ENCODE measurements at regions not wholly inside any gene's neighbourhood (a gene's known extent, or its start where the extent isn't known, plus 50 kb on each side); places are given as distances from the start of the nearest gene placed in this dataset.

DNA sequence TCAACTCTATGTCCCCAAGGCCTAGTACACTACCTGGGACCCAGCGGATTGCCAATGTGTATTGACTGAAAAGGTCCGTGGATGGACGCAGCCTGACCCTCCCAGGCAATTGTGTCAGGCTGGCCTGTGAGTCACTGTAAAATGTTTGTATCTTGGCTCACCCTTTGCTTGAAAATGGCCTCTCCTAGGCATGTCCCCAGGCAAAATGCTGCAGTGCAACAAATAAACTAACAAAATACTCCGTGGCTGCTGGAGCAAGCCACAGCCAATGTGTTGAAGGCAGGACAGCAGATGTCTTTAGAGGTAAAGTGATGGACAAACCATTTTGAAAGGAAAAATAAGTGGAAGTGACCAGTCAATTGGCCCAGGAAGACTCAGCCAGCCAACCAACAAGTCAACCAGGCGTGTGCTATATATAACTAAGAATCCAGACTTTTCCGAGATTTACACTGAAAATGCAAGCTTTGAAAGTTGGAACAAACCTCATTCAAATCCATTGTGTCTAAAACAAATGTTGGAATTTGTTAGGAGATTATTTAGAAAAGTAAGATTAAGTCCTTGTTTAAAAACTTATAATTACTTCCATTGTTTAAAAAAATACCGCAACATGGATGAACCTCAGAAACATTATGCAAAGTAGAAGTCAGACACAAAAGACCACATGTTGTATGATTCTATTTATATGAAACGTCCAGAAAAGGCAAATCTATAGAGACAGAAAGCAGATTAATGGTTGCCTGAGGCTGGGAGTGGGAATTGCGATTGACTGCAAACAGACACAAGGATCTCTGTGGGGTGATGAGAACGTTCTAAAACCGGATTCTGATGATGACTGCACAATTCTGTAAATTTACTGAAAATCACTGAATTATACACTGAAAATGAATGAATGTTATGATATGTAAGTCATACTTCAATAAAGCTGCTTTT, 191.2 kb downstream of the TLE3 start:
- no peaks in the 10 kb centered on the region for H3K27me3 ChIP-seq
- H3K4me1 ChIP-seq, result no peaks in the 10 kb centered on the region
- no peak for DNase-seq (ENCODE audit: low spot score in 2 of 2)
- no peaks in the 10 kb centered on the region for H3K36me3 ChIP-seq
- H3K27ac ChIP-seq, result no peak overlapping the region
- H3K4me3 ChIP-seq, result no peak overlapping the region
- intact Hi-C loops (cut with DNase I), result no loop called here
- no peaks in the 10 kb centered on the region for H3K9me3 ChIP-seq
- TF ChIP-seq, protein P1, sequence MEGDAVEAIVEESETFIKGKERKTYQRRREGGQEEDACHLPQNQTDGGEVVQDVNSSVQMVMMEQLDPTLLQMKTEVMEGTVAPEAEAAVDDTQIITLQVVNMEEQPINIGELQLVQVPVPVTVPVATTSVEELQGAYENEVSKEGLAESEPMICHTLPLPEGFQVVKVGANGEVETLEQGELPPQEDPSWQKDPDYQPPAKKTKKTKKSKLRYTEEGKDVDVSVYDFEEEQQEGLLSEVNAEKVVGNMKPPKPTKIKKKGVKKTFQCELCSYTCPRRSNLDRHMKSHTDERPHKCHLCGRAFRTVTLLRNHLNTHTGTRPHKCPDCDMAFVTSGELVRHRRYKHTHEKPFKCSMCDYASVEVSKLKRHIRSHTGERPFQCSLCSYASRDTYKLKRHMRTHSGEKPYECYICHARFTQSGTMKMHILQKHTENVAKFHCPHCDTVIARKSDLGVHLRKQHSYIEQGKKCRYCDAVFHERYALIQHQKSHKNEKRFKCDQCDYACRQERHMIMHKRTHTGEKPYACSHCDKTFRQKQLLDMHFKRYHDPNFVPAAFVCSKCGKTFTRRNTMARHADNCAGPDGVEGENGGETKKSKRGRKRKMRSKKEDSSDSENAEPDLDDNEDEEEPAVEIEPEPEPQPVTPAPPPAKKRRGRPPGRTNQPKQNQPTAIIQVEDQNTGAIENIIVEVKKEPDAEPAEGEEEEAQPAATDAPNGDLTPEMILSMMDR (IDR thresholded peaks at IDR 0.05), result no peak

DNA sequence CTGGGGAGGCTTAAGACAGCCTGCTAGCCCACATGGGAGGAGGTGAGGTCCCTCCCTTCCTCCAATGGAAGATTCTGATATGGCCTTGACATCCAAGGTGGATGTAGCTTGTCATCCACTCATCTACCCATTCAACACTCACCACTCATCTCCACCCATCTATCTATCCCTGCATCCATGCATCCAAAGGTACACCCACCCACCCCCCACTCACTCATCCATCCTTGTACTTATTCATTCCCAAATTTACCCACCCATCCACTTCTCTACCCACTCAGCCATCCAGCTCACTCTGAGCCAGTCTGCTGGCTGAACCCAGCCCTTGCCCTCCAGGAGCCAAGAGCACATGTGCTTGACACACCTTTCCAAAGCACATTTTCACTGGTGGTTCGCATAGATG, 189.7 kb downstream of the TLE3 start:
- no peak overlapping the region for H3K4me3 ChIP-seq
- DNase-seq (ENCODE audit: low spot score in 2 of 2), result no peak
- no peak overlapping the region for H3K27ac ChIP-seq
- no peaks in the 10 kb centered on the region for H3K27me3 ChIP-seq
- no peaks in the 10 kb centered on the region for H3K9me3 ChIP-seq
- intact Hi-C loops (cut with DNase I), result no loop called here
- TF ChIP-seq, protein P1 (IDR thresholded peaks at IDR 0.05), result no peak
- no peaks in the 10 kb centered on the region for H3K36me3 ChIP-seq
- no peaks in the 10 kb centered on the region for H3K4me1 ChIP-seq

DNA sequence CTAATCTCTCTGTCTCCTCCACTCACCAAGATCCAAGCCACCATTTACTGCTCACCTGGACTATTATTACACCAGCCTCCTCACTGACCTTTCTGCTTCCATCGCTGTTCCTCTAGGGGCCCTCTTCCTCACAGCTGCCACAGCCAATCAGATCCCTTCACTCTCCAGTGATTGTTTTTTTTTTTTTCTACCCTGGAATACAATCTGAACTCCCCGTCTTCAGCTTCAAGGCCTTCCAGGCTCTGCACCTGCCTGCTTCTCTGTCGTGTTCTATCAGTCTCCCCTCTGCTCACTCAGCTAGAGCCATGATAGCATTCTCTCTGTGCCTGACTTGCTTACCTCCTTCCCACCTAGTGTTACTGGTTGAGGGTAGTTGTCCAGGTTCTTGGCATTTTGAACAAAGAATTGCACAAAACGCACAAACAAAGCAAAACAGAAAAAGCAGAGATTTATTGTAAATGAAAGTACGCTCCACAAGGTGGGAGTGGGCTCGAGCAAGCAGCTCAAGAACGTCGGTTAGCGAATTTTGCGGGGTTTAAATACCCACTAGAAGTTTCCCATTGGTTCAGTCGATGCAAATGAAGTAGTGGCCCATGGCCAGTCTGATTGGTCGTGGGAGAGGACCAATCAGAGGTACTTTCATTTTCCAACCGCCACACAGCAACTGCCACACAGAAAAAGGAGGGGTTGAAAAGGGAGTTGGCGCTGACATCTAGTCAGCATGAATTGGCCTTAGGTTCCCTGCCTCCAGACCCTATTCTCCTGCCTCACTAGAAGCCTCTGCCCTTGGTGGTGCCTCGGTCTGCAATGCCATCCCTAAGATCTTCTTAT, 188.9 kb downstream of the TLE3 start:
- DNase-seq (ENCODE audit: low spot score in 2 of 2), result no peak
- intact Hi-C loops (cut with DNase I), result no loop called here
- Histone ChIP-seq H3K27me3 (no peaks in the 10 kb centered on the region), H3K4me3 (no peak overlapping the region), H3K9me3 (no peaks in the 10 kb centered on the region), H3K36me3 (no peaks in the 10 kb centered on the region), H3K4me1 (no peaks in the 10 kb centered on the region), H3K27ac (no peak overlapping the region)
- TF ChIP-seq, protein P1 (IDR thresholded peaks at IDR 0.05), result no peak

DNA sequence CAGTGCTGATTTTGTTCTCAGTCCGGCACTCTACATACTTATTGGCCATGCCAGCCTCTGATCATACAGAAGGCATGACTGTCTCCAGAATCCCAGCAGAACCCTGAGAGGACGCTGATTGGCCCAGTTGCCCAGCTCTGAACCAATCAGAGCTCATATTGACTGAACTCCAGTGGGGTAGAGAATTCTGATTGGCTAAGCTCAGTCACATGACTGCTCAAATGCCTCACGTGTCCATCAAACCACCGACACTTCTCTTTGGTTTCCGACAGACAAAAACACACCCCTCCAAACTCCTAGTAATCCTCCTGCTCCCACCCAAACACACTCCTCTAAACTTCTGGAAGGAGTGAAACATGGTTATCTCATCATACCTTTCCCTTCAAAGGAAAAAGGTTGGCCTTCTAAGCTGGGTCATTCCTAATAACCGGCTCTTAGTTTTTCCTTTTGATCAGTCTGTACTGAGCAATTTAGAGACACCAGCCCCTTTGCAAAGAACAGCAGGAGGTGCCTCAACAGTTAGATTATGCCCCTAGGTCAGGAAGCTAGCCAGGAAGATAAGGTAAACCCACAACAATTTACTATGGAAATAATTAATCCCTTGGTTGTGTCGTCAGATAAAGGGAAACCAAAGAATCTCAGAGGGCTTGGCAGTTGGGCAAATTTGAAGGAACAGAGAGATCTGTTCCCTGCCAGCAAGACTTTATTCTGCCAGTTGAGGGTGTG, 187.8 kb downstream of the TLE3 start:
- no peak for DNase-seq (ENCODE audit: low spot score in 2 of 2)
- no peak overlapping the region for H3K27ac ChIP-seq
- intact Hi-C loops (cut with DNase I), result no loop called here

DNA sequence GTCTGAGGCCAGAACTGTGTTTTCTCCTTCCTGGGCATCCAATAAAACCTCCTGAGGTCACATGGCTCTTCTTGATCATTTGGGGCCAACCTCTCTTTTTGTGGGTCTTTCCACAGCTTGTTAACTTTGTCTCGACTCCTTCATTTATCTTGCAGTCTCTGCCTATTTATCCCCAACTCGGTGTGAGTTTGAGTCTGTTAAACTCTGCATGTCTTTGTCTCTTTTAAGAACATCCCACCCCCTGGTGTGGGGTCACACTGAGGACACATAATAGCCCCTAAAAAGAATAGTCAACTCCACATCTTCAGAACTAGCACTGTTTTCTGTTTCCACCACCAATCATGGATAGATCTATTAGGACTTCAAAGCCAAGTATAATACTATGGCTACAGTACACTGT, 187.2 kb downstream of the TLE3 start:
- Histone ChIP-seq H3K36me3 (no peaks in the 10 kb centered on the region), H3K4me1 (no peaks in the 10 kb centered on the region), H3K27ac (no peak overlapping the region), H3K27me3 (no peaks in the 10 kb centered on the region), H3K4me3 (no peak overlapping the region), H3K9me3 (no peaks in the 10 kb centered on the region)
- intact Hi-C loops (cut with DNase I), result no loop called here
- DNase-seq (ENCODE audit: low spot score in 2 of 2), result no peak
- TF ChIP-seq, protein P1 (IDR thresholded peaks at IDR 0.05), result no peak

More for the DNA sequence above, 187.8 kb downstream of the TLE3 start:
- TF ChIP-seq, protein P1 (IDR thresholded peaks at IDR 0.05), result no peak
- Histone ChIP-seq H3K9me3 (no peaks in the 10 kb centered on the region), H3K4me1 (no peaks in the 10 kb centered on the region), H3K4me3 (no peak overlapping the region), H3K27me3 (no peaks in the 10 kb centered on the region), H3K36me3 (no peaks in the 10 kb centered on the region)
